Amniotic stem cell (primary cell): ENCODE measurements at regions not wholly inside any gene's neighbourhood (a gene's known extent, or its start where the extent isn't known, plus 50 kb on each side); places are given as distances from the start of the nearest gene placed in this dataset.
"Not testable (repeated sequence)": the region's sequence is repeated elsewhere in the genome, so short reads cannot be mapped to it uniquely, and the experiment has no call there.

Experiments used
- DNase-seq: peaks from one replicate; lab custom pipeline; 2025; lab: John Stamatoyannopoulos, UW

- no peak for DNase-seq
These were observed 55.5 kb upstream of the PIK3C3 start for GRCh38 chr18:41899535-41899934.

DNA sequence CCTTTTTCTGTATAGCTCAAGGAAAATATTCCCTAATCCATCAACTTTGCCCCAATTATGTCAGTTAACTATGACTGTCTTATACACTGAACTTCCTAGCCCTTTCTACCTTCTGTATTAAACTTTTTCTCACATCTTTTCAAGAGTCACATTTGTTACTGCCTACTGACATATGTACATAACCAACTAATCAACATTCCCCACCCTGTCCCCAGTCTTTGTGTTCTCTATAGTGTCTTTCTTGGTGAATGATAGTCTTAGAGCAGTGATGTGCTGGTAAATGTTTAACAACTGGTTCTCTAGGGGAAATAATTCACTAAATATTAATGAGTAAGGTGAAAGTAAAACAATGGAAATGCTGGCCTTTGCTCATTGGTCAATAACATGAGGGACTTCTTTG is 61.6 kb upstream of the PIK3C3 start:
- no peak for DNase-seq

DNA sequence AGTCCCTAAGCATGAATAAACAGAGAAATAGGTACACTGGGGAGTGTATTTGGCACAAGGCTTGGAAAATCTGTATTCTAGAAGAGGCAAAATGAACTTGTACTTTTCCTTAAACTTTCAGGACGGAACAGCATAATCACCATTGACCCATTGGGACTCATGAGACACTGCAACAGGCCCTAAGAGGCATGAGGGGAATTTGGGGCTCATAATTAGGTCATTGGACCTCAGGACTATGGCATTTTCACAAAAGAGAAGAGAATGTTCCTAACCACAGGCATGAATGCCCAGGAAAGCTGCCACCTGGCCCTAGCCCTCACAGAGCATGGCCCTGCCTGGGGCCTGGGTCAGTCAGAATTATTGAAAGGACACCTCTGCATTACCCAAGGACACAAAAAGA is 67.9 kb upstream of the PIK3C3 start:
- no peak for DNase-seq

DNA sequence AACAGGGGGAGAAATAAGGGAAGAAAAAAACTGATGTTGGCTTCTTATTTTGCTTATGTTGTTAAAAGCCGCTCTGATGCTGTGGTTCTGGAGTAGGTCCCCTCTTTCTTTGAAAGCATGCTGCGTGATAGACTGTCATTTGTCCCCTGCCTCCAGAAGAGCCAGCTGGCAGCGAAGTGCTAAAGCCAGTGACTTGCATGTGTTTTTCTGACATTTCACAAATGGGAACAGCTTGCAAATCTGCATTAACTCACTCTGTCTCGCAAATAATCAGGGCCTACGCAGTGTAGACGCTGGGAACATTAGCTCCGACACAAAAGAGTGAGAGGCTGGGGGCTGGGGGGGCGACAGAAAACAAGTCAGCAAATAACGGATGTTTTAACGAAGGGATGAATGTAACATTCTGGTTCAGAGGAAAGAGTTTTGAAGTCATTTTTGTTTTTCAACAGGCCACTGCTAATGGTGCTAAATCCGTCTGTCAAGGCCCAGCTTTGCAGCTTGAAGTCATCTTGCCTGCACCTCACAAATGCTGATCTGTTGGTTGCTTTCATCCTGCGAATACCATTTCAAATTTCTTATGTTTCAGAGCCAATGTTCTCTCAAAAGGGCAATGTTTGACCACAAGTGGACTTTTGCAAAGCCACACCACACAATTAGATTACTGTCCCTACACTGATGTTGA is 68.8 kb upstream of the PIK3C3 start:
- no peak for DNase-seq

- no peak for DNase-seq
These were observed 73.7 kb upstream of the PIK3C3 start for GRCh38 chr18:41881285-41881684.

DNA sequence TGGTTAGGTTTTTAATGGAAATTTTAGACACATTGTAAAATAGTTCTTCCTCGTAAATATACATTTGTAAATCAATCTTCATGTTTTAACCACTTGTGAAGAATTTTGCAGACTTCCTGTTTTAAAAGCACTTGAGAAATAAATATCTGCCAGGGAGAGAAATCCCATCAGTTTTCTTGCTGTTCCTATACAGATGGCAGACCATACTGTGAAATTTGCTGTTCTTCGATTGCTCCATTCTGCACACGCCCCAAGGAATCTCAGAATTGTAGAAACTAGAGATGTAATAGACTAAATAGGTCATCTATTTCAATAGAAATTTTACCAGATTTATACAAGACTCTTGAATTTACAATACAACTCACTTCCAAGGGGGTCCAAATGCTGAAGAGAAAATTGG is 75.8 kb upstream of the PIK3C3 start:
- no peak for DNase-seq

DNA sequence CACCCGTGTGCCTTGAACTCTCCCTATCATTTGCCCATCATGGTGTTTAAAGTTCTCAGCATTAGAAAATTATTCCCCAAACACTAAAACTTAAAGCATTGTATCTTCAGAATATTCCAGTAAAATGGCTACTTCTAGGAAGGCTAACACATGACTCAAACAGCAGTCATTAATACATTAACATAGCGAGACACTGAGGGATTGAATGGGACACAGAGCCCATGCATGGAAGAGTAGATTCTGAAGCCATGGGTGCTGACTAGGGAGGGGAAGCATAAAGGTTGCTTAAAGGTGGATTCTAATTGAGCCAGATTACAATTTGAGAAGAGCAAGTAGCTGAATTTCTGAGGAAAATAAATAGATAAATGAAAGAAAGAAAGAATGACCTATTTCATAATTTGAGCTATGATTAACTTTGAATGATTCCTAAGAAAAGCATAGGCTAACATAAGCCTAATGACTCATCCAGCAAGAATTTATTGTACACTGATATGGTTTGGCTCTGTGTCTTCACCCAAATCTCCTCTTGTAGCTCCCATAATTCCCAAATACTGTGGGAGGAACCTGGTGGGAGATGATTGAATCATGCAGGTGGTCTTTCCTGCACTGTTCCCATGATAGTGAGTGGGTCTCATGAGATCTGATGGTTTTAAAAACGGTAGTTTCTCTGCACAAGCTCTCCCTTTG is 79.8 kb upstream of the PIK3C3 start:
- no peak for DNase-seq

- DNase-seq, result no peak
These were observed 81.3 kb upstream of the PIK3C3 start for GRCh38 chr18:41873730-41874129.

DNA sequence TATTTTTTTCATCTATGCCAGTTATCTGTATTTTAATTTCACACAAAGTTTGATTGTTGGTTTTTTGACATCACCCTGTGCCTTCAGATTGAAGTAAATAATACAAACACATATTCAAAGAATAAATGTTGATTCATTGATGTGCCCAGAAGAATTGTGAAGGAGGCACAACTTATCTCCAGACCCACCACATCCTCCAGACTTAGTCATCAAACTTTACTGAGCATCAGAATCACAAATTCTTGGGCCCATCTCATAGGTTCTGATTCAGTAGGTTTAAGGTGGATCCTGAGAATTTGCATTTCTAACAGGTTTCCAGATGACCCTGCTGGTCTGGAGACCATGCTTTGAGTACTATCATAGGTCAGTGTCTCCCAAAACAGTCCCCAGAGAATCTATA is 82.8 kb upstream of the PIK3C3 start:
- no peak for DNase-seq

DNA sequence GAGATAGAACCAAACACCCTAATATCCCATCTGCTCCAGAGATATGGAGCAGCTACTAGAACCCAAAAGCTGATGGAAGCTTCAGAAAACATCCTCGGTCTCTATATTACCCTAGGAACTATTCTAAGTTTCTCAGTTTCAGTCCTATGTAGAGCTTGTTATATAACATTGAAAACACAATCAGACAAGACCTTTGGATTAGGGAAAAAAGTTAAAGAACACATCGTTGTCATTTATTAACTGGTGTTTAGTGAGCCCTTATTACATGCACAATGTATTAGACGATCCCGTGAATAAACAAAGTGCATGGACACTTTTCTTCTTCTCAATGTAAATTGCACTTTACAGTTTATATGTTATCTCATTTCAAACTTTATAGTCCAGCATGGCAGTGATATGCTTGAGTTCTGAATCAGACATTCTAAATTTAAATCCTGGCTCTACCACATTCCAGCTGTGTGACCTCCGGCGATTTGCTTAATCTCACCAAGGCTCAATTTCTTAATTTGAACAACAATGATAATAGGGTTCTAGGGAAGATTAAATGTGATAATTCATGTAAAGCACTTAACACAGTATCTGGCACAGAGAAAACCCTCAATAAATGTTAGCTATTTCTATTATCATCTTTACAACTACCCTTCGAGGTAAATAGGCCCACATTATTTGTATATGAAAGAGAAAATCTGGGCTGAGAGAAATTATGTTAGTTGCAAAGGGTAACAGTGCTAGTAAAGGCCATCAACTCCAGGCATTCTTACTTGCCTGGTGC is 83.6 kb upstream of the PIK3C3 start:
- DNase-seq, result no peak

- no peak for DNase-seq
These were observed 84.2 kb upstream of the PIK3C3 start for GRCh38 chr18:41870817-41871216.

- no peak for DNase-seq
These were observed 84.8 kb upstream of the PIK3C3 start for GRCh38 chr18:41870191-41870590.

- not testable (repeated sequence) for DNase-seq
These were observed 89.2 kb upstream of the PIK3C3 start for GRCh38 chr18:41865796-41866195.

- no peak for DNase-seq
These were observed 90.8 kb upstream of the PIK3C3 start for GRCh38 chr18:41864216-41864615.

- no peak for DNase-seq
These were observed 92.1 kb upstream of the PIK3C3 start for GRCh38 chr18:41862921-41863320.

DNA sequence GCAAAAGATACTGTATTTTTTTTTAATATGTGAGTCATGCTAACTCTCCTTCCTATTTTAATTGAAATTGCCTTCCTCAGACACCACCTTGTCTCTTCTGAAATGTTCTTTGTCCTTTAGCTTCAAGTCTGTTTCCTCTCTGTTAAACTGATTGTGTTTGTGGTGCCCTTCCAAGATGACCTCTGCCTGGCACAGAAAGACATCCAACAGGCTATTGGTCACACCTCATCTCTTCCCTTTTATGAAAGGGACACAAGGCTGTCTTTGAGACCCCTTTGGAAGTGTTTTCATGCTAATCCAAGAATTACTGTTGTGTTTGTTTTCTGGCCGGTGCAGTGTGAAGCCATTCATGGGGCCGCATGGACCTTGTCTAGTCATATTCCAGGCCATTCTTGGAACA is 94.0 kb upstream of the PIK3C3 start:
- no peak for DNase-seq

GRCh38 chr18:41858761-41859555 is 96.1 kb upstream of the PIK3C3 start:
- DNase-seq, result no peak

GRCh38 chr18:41853280-41853679 is 101.8 kb upstream of the PIK3C3 start:
- no peak for DNase-seq

DNA sequence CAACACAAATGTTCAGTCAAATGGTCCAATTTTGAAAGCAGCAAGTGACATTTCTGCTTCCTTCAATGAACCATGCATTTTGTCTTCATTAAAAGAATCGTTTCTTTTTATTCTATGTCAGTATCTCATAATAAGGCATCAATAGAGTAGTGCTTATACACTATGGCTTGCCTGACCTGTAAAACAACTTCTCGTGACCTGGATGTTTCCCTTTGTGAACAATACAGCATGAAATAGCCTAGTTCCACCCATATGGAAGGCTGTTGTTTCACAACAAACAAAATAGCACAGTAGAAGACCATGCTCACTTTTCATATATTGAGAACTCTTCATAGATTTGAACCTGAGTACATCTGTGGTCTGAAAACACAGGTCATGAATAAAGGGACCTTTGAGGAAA is 104.3 kb upstream of the PIK3C3 start:
- no peak for DNase-seq

- no peak for DNase-seq
These were observed 105.4 kb upstream of the PIK3C3 start for GRCh38 chr18:41849632-41850031.

DNA sequence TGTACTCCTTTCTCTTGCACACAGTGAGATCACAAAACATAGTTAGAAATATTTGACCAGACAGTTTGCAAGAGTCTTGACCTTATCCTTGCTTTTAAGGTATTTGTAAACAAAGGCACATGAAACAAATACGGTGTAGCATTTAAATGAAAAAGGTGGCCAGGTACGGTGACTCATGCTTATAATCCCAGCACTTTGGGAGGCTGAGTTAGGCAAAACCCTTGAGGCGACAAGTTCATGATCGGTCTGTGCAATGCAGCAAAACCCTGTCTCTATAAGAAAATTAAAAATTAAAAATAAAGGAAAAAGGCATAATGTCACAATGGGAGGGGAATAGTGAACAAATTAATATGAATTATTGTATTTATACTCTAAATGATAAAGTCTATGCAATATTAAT is 109.5 kb upstream of the PIK3C3 start:
- no peak for DNase-seq

DNA sequence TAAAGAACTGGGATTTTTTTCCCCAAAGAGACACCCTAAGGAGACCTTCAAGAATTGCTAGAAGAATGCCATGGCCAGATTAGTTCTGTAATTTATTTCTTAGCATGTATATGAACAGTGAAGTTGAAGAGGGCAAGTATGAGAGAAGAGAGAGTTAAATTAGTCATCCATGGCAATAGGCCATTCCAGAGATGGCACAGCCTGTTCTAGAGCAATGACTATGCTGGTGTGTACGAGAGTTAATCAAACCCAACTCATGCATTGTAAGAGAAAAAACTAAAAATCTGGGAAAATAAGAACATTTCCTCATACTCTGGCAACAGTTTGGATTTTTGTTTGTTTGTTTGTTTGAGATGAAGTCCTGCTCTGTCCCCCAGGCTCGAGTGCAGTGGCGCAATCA is 112.1 kb upstream of the PIK3C3 start:
- DNase-seq, result no peak
